GM19240 (cell line): ENCODE measurements at regions not wholly inside any gene's neighbourhood (a gene's known extent, or its start where the extent isn't known, plus 50 kb on each side); places are given as distances from the start of the nearest gene placed in this dataset.
A peak's percentile ranks its signal among the peaks of the same experiment; 100 is the strongest.

Experiments used
- DNase-seq: peaks from one replicate; pipeline ENCODE4 v3.0.0; 2011; ENCODE audit warnings: low spot score; ENCODE audit not compliant: insufficient read length

- peak; percentile 51 for DNase-seq
These were observed 116.8 kb downstream of the TOMM20 start for GRCh38 chr1:235011599-235012435.

- no peak for DNase-seq
These were observed 117.5 kb downstream of the TOMM20 start for GRCh38 chr1:235011064-235011598.

GRCh38 chr1:235009561-235010306, 118.9 kb downstream of the TOMM20 start:
- DNase-seq = no peak

- no peak for DNase-seq
These were observed 119.6 kb downstream of the TOMM20 start for GRCh38 chr1:235009074-235009473.

GRCh38 chr1:235008239-235008638, 120.4 kb downstream of the TOMM20 start:
- no peak for DNase-seq

- DNase-seq = no peak
These were observed 121.8 kb downstream of the TOMM20 start for GRCh38 chr1:235006816-235007215.

- no peak for DNase-seq
These were observed 122.4 kb downstream of the TOMM20 start for GRCh38 chr1:235006132-235006721.

GRCh38 chr1:235004840-235005391, 123.7 kb downstream of the TOMM20 start:
- DNase-seq = no peak

- DNase-seq = no peak
These were observed 124.4 kb downstream of the TOMM20 start for GRCh38 chr1:235004276-235004675.

GRCh38 chr1:235002706-235003300, 125.8 kb downstream of the TOMM20 start:
- no peak for DNase-seq

- no peak for DNase-seq
These were observed 129.1 kb downstream of the TOMM20 start for GRCh38 chr1:234999513-234999940.

- DNase-seq = no peak
These were observed 130.5 kb downstream of the TOMM20 start for GRCh38 chr1:234997896-234998741.

GRCh38 chr1:234997201-234997895, 131.3 kb downstream of the TOMM20 start:
- no peak for DNase-seq

GRCh38 chr1:234996245-234996757, 132.3 kb downstream of the TOMM20 start:
- no peak for DNase-seq

- DNase-seq = no peak
These were observed 134.0 kb downstream of the TOMM20 start for GRCh38 chr1:234994436-234995295.

- DNase-seq = no peak
These were observed 136.6 kb downstream of the TOMM20 start for GRCh38 chr1:234992065-234992464.

- DNase-seq = no peak
These were observed 137.5 kb downstream of the TOMM20 start for GRCh38 chr1:234990874-234991801.
